22Rv1 (cell line): ENCODE measurements at regions not wholly inside any gene's neighbourhood (a gene's known extent, or its start where the extent isn't known, plus 50 kb on each side); places are given as distances from the start of the nearest gene placed in this dataset.
"Not testable (repeated sequence)": the region's sequence is repeated elsewhere in the genome, so short reads cannot be mapped to it uniquely, and the experiment has no call there.

Experiments
- H3K27ac ChIP-seq: fragments of 450-650 bp; 2 replicates; pipeline ENCODE4 v1.5.1; 2017
- CTCF ChIP-seq: fragments of 450-650 bp; IDR thresholded peaks from 2 replicates; pipeline ENCODE4 v1.5.1; 2017; ENCODE audit warnings: mild to moderate bottlenecking
- ZFX ChIP-seq: fragments of 450-650 bp; IDR thresholded peaks from 2 replicates; pipeline ENCODE4 v1.6.1; 2017; ENCODE audit warnings: antibody characterized with exemption, borderline replicate concordance

- TF ChIP-seq ZFX (no peak), CTCF (no peak)
- H3K27ac ChIP-seq: no peak overlapping the region
Observed at GRCh38 chr5:12147513-12147912, 243.3 kb upstream of the CTNND2 start.

GRCh38 chr5:12141496-12141895 is 237.2 kb upstream of the CTNND2 start:
- TF ChIP-seq CTCF: no peak
- no peak for TF ChIP-seq ZFX
- no peak overlapping the region for H3K27ac ChIP-seq

- no peak for TF ChIP-seq CTCF
- no peak for TF ChIP-seq ZFX
Observed at GRCh38 chr5:12133520-12133919, 229.3 kb upstream of the CTNND2 start.

GRCh38 chr5:12131020-12131419 is 226.8 kb upstream of the CTNND2 start:
- H3K27ac ChIP-seq: not testable (repeated sequence)

More at GRCh38 chr5:12133520-12133919, 229.3 kb upstream of the CTNND2 start:
- no peak overlapping the region for H3K27ac ChIP-seq

GRCh38 chr5:12125895-12126294 is 221.6 kb upstream of the CTNND2 start:
- no peak overlapping the region for H3K27ac ChIP-seq
- TF ChIP-seq ZFX: no peak
- no peak for TF ChIP-seq CTCF

- TF ChIP-seq CTCF (no peak), ZFX (no peak)
- no peak overlapping the region for H3K27ac ChIP-seq
Observed at GRCh38 chr5:12119657-12120056, 215.4 kb upstream of the CTNND2 start.

GRCh38 chr5:12114075-12114474 is 209.8 kb upstream of the CTNND2 start:
- TF ChIP-seq CTCF (no peak), ZFX (no peak)
- H3K27ac ChIP-seq: no peak overlapping the region

- TF ChIP-seq CTCF: no peak
- no peak overlapping the region for H3K27ac ChIP-seq
Observed at GRCh38 chr5:12113062-12113461, 208.8 kb upstream of the CTNND2 start.
